ENCODE measurements at regions not wholly inside any gene's neighbourhood (a gene's known extent, or its start where the extent isn't known, plus 50 kb on each side); places are given as distances from the start of the nearest gene placed in this dataset.

DNA sequence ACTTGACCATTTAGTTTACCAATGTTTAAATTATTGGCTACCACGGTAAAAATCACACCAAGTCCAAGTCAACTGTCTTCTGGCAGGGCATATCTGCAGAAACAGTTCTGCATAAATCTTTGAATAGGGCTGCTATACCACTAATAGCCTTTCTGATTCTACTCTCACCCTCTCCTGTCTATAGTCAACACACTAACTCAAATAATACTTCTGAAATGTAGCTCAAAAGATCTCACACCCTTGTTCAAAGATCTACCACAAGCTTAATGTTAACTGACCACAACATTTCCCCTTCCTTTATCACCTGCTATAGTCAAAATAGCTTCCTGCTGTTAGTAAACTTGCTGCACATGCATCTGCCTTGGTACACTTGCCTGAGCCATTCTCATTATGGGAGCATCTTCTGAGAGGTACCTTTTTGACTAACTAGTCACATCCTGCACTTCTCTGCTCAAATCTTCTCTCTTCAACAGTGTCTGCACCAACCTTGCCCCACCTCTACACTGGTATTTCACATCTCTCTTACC, 319.4 kb downstream of the CDH10 start:
- H3K79me2 ChIP-seq (ENCODE audit: control insufficient read depth, insufficient read depth, low read length): no peaks in the 10 kb centered on the region
- no peak for FAIRE-seq
- SMC1A ChIA-PET (ENCODE audit: uncharacterized antibody, unreplicated experiment): no interaction called here
- BruUV-seq (replicated peaks): no TSS peak
- no peaks in the 10 kb centered on the region for H3K27me3 ChIP-seq (replicated peaks in 1 of 2; ENCODE audit: control insufficient read depth in 2 of 2, insufficient read depth in 2 of 2, low read length in 1 of 2)
- RAD21 ChIA-PET (ENCODE audit: unreplicated experiment): no interaction called here
- H4K20me1 ChIP-seq (ENCODE audit: control insufficient read depth, insufficient read depth): no peaks in the 10 kb centered on the region
- H3K4me3 ChIP-seq: no peak overlapping the region
- no peak for DNase-seq (ENCODE audit: low read depth, low spot score)
- H3K4me2 ChIP-seq (ENCODE audit: control insufficient read depth, insufficient read depth): no peak overlapping the region
- no peaks in the 10 kb centered on the region for H3K36me3 ChIP-seq (ENCODE audit: control insufficient read depth in 2 of 2, insufficient read depth in 2 of 2, low read length in 1 of 2)
- no peak overlapping the region for H3K27ac ChIP-seq (ENCODE audit: control insufficient read depth, insufficient read depth)
- no peak overlapping the region for H2AFZ ChIP-seq (ENCODE audit: control insufficient read depth, low read depth, low read length)
- TF ChIP-seq NR2F1 (conservative IDR thresholded peaks at IDR 0.05) (no peak), CBX5 (IDR thresholded peaks at IDR 0.05; ENCODE audit: low read depth) (no peak), CHD2 (IDR thresholded peaks at IDR 0.05; ENCODE audit: borderline replicate concordance, low read depth, low read length) (no peak), TCF7 (IDR thresholded peaks at IDR 0.05; ENCODE audit: borderline replicate concordance) (no peak), FOS (IDR thresholded peaks at IDR 0.05; ENCODE audit: borderline replicate concordance, extremely low read depth, insufficient read length) (no peak), POLR2A (IDR thresholded peaks at IDR 0.05; ENCODE audit: low read depth, low read length) (no peak), ZZZ3 (IDR thresholded peaks at IDR 0.05; ENCODE audit: control insufficient read depth, insufficient read length, low read depth) (no peak), HCFC1 (IDR thresholded peaks at IDR 0.05; ENCODE audit: low read length) (no peak), NFIC (IDR thresholded peaks at IDR 0.05; ENCODE audit: low read depth, low read length) (no peak), CEBPB (IDR thresholded peaks at IDR 0.05; ENCODE audit: borderline replicate concordance in 1 of 2, low read depth in 2 of 2, low read length in 2 of 2) (no peak), SREBF2 (IDR thresholded peaks at IDR 0.05; ENCODE audit: low read length) (no peak)
- TF ChIP-seq, protein P1, sequence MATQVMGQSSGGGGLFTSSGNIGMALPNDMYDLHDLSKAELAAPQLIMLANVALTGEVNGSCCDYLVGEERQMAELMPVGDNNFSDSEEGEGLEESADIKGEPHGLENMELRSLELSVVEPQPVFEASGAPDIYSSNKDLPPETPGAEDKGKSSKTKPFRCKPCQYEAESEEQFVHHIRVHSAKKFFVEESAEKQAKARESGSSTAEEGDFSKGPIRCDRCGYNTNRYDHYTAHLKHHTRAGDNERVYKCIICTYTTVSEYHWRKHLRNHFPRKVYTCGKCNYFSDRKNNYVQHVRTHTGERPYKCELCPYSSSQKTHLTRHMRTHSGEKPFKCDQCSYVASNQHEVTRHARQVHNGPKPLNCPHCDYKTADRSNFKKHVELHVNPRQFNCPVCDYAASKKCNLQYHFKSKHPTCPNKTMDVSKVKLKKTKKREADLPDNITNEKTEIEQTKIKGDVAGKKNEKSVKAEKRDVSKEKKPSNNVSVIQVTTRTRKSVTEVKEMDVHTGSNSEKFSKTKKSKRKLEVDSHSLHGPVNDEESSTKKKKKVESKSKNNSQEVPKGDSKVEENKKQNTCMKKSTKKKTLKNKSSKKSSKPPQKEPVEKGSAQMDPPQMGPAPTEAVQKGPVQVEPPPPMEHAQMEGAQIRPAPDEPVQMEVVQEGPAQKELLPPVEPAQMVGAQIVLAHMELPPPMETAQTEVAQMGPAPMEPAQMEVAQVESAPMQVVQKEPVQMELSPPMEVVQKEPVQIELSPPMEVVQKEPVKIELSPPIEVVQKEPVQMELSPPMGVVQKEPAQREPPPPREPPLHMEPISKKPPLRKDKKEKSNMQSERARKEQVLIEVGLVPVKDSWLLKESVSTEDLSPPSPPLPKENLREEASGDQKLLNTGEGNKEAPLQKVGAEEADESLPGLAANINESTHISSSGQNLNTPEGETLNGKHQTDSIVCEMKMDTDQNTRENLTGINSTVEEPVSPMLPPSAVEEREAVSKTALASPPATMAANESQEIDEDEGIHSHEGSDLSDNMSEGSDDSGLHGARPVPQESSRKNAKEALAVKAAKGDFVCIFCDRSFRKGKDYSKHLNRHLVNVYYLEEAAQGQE (IDR thresholded peaks at IDR 0.05; ENCODE audit: low read depth, low read length): no peak
- TF ChIP-seq, protein P2, sequence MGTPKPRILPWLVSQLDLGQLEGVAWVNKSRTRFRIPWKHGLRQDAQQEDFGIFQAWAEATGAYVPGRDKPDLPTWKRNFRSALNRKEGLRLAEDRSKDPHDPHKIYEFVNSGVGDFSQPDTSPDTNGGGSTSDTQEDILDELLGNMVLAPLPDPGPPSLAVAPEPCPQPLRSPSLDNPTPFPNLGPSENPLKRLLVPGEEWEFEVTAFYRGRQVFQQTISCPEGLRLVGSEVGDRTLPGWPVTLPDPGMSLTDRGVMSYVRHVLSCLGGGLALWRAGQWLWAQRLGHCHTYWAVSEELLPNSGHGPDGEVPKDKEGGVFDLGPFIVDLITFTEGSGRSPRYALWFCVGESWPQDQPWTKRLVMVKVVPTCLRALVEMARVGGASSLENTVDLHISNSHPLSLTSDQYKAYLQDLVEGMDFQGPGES (IDR thresholded peaks at IDR 0.05): no peak
- TF ChIP-seq, protein P3, sequence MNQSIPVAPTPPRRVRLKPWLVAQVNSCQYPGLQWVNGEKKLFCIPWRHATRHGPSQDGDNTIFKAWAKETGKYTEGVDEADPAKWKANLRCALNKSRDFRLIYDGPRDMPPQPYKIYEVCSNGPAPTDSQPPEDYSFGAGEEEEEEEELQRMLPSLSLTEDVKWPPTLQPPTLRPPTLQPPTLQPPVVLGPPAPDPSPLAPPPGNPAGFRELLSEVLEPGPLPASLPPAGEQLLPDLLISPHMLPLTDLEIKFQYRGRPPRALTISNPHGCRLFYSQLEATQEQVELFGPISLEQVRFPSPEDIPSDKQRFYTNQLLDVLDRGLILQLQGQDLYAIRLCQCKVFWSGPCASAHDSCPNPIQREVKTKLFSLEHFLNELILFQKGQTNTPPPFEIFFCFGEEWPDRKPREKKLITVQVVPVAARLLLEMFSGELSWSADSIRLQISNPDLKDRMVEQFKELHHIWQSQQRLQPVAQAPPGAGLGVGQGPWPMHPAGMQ (IDR thresholded peaks at IDR 0.05; ENCODE audit: borderline replicate concordance): no peak
- TF ChIP-seq, protein P4, sequence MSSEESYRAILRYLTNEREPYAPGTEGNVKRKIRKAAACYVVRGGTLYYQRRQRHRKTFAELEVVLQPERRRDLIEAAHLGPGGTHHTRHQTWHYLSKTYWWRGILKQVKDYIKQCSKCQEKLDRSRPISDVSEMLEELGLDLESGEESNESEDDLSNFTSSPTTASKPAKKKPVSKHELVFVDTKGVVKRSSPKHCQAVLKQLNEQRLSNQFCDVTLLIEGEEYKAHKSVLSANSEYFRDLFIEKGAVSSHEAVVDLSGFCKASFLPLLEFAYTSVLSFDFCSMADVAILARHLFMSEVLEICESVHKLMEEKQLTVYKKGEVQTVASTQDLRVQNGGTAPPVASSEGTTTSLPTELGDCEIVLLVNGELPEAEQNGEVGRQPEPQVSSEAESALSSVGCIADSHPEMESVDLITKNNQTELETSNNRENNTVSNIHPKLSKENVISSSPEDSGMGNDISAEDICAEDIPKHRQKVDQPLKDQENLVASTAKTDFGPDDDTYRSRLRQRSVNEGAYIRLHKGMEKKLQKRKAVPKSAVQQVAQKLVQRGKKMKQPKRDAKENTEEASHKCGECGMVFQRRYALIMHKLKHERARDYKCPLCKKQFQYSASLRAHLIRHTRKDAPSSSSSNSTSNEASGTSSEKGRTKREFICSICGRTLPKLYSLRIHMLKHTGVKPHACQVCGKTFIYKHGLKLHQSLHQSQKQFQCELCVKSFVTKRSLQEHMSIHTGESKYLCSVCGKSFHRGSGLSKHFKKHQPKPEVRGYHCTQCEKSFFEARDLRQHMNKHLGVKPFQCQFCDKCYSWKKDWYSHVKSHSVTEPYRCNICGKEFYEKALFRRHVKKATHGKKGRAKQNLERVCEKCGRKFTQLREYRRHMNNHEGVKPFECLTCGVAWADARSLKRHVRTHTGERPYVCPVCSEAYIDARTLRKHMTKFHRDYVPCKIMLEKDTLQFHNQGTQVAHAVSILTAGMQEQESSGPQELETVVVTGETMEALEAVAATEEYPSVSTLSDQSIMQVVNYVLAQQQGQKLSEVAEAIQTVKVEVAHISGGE (CRISPR knock-in tag; IDR thresholded peaks at IDR 0.05): no peak
- CTCF ChIA-PET: no interaction called here
- 5% methylated on average over 1 of the region's 1 CpG for WGBS (ENCODE audit: insufficient coverage, insufficient replicate concordance, low lambda C conversion rate, missing lambda C conversion rate)
- intact Hi-C loops (cut with micrococcal nuclease; ENCODE audit: unreplicated experiment) (no loop called here), in situ Hi-C loops (cut with MboI) (no loop called here)
- H3K4me1 ChIP-seq (ENCODE audit: control insufficient read depth, insufficient read depth, low read length): no peaks in the 10 kb centered on the region
- no peaks in the 10 kb centered on the region for H3K9me3 ChIP-seq (replicated peaks; ENCODE audit: control insufficient read depth, insufficient read depth, low read length)
- POLR2A ChIA-PET: no interaction called here
- no peak overlapping the region for H3K9ac ChIP-seq (ENCODE audit: control insufficient read depth, insufficient read depth, low read length)
- no peak for ATAC-seq

Data from GM12878 (cell line).